IPS-15b (cell line): ENCODE measurements at regions not wholly inside any gene's neighbourhood (a gene's known extent, or its start where the extent isn't known, plus 50 kb on each side); places are given as distances from the start of the nearest gene placed in this dataset.

Source experiments
- H3K27me3 ChIP-seq: one replicate; pipeline ENCODE4 v1.6.1; 2013; ENCODE audit warnings: low read length; ENCODE audit not compliant: control insufficient read depth, insufficient read depth
- H3K36me3 ChIP-seq: one replicate; pipeline ENCODE4 v1.6.1; 2013; ENCODE audit warnings: low read length; ENCODE audit not compliant: control insufficient read depth, insufficient read depth
- H3K4me1 ChIP-seq: one replicate; pipeline ENCODE4 v1.6.1; 2013; ENCODE audit warnings: mild to moderate bottlenecking, low read length; ENCODE audit not compliant: control insufficient read depth, insufficient read depth
- H3K4me3 ChIP-seq: one replicate; pipeline ENCODE4 v1.5.1; 2013; ENCODE audit warnings: low read depth, low read length
- H3K9ac ChIP-seq: one replicate; pipeline ENCODE4 v1.6.1; 2013; ENCODE audit warnings: low read depth, mild to moderate bottlenecking, low read length
- H3K9me3 ChIP-seq: one replicate; pipeline ENCODE4 v1.6.1; 2013; ENCODE audit warnings: mild to moderate bottlenecking, low read length; ENCODE audit not compliant: control insufficient read depth, insufficient read depth

DNA sequence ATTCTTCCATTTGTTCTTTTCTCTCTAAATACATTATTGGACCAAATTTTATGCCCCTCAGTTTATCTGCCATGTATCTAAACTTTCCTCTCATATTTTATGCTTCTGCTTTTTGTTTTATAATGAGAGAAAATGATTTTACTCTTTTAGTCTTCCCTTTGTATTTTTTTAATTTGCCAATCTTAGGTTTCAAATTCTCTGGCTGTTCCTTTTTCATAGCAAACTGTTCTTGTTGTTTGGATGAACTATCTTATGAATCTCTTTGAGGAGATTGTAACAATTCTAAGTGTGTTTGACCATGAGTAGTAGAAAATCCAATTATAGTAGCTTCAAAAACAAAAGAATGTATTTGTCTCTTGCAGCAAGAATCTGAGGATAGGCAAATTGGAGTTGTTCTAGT, 290.5 kb downstream of the NDFIP2 start:
- Histone ChIP-seq H3K4me3 (no peak overlapping the region), H3K27me3 (no peaks in the 10 kb centered on the region), H3K4me1 (no peaks in the 10 kb centered on the region)

DNA sequence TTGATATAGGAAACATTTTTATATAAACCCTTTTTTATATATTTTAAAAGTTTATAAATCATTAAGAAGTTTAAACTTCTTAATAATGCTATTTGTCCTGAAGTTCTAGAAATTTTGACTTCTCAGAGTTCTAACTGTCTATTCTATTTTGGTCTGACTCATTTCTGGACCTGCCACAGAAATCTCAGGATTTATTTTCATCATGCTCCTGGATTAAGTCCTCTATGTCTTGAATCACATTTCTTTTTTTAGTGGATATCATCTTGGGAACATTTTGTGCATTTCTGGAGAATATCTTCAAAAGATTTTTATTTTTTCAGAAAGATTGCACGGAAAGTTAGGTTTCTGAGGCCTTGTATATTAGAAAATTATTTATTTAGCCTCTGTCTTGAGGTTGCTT, 289.1 kb downstream of the NDFIP2 start:
- Histone ChIP-seq H3K9ac (no peak overlapping the region), H3K4me3 (no peak overlapping the region), H3K4me1 (no peaks in the 10 kb centered on the region), H3K27me3 (no peaks in the 10 kb centered on the region), H3K9me3 (no peaks in the 10 kb centered on the region), H3K36me3 (no peaks in the 10 kb centered on the region)

More for the DNA sequence above, 290.5 kb downstream of the NDFIP2 start:
- Histone ChIP-seq H3K36me3 (no peaks in the 10 kb centered on the region), H3K9ac (no peak overlapping the region), H3K9me3 (no peaks in the 10 kb centered on the region)

DNA sequence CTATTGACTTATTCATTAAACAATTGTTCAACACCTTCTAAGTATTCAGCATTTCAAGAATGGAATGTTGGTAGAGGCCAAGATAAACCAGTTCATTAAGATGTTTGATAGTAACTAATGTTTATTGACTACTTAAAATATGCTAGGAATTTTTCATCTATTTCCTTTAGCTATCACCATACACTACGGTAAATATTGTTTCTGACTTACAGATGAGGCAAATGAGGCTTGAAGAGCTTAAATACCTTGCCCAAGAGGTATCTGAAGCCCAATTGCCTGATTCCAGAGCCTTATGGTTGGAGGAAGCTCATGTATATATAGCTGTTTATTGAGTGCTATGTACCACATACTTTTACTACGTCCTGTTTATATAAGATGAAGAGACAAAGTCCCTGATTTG, 286.2 kb downstream of the NDFIP2 start:
- Histone ChIP-seq H3K4me1 (no peaks in the 10 kb centered on the region), H3K4me3 (no peak overlapping the region), H3K9me3 (no peaks in the 10 kb centered on the region), H3K36me3 (no peaks in the 10 kb centered on the region), H3K9ac (no peak overlapping the region), H3K27me3 (no peaks in the 10 kb centered on the region)

DNA sequence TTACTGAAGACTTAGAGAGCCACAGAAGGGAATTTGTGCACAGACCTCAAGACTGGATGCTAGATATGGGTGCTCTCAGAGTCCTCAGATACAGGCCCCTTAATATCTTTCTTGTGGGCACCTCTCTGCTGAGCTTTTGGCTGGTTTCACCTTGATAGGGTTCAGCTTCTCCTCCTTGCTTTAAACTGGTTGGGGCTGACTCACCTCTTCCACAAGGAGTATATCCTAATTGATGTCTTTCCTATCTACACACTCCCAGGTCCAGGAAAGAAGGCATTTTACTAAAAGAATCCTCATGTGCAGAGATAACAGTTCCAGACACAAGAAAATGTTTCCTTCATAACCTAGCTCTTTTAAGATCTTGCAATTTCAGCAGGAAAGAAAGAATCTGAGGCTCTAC, 284.4 kb downstream of the NDFIP2 start:
- Histone ChIP-seq H3K36me3 (no peaks in the 10 kb centered on the region), H3K9ac (no peak overlapping the region), H3K4me3 (no peak overlapping the region), H3K27me3 (no peaks in the 10 kb centered on the region), H3K9me3 (no peaks in the 10 kb centered on the region), H3K4me1 (no peaks in the 10 kb centered on the region)

DNA sequence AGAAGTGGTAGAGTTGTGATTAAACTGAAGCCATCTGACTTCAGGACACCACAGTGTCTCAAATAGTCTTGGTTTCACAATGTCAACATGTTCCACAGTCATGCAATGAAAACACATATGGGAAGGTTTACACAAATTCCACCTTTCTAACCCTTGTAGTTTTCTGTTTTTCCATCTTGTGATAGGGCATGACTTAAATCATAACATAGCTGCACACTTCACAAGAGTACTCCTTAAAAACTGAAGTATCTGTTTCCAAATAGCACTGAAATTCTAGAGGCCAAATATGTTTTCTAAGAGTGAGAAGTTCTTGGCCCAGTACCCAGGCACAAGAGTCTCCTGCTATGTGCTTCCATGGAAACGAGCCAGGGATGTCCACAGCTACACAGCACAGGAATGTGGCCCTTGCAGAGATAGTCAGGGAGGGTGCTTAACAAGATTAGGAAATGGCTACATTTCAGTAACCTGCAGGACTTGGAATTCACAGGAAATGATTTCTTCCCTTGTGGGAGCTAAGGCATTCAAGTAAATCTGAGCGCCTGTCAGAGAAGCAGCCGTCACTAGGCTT, 269.1 kb downstream of the NDFIP2 start:
- H3K36me3 ChIP-seq, result no peaks in the 10 kb centered on the region
- no peaks in the 10 kb centered on the region for H3K27me3 ChIP-seq
- no peaks in the 10 kb centered on the region for H3K9me3 ChIP-seq

DNA sequence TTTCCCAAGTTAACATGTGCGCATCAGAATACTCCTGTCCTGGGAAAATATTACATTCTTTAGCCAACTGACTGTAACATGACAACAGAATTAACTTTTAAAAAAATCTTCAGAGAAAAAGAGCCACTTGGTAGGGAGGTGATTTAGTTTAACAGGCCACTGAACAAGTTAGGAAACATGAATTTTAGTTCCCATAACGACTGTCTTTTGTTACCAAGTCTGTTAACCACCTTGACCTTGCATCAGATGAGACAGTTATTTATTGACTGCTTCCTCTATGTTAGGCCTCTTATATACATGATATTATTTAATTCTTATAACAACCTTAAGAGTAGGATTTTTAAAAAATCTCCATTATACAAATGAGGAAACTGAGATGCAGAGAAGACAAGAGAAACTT, 268.6 kb downstream of the NDFIP2 start:
- no peak overlapping the region for H3K9ac ChIP-seq
- H3K4me3 ChIP-seq, result no peak overlapping the region
- no peaks in the 10 kb centered on the region for H3K27me3 ChIP-seq
- H3K9me3 ChIP-seq, result no peaks in the 10 kb centered on the region
- no peaks in the 10 kb centered on the region for H3K36me3 ChIP-seq
- no peaks in the 10 kb centered on the region for H3K4me1 ChIP-seq

More for the DNA sequence above, 269.1 kb downstream of the NDFIP2 start:
- H3K4me1 ChIP-seq, result no peaks in the 10 kb centered on the region
- no peak overlapping the region for H3K9ac ChIP-seq
- H3K4me3 ChIP-seq, result no peak overlapping the region

DNA sequence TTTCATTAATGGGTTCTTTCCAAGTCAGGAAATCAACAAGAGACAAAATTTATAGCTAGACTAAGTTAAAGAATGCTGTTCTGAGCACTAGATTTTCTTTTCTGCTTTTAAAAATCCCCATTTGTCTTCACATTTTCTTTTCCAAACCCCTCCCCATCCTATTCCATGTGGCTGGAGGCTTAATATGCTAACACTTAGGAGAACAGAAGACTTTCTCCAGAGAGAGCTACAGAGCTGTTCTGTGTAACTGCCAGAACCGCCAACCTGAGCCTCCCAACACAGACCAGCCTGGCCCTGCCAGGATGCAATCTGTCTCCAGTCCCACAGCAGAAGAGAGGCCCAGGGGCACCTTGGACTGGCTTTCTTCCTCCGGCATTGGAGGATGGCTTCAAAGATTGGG, 264.1 kb downstream of the NDFIP2 start:
- Histone ChIP-seq H3K36me3 (no peaks in the 10 kb centered on the region), H3K4me3 (no peak overlapping the region), H3K4me1 (no peaks in the 10 kb centered on the region), H3K9ac (no peak overlapping the region), H3K9me3 (no peaks in the 10 kb centered on the region), H3K27me3 (no peaks in the 10 kb centered on the region)

DNA sequence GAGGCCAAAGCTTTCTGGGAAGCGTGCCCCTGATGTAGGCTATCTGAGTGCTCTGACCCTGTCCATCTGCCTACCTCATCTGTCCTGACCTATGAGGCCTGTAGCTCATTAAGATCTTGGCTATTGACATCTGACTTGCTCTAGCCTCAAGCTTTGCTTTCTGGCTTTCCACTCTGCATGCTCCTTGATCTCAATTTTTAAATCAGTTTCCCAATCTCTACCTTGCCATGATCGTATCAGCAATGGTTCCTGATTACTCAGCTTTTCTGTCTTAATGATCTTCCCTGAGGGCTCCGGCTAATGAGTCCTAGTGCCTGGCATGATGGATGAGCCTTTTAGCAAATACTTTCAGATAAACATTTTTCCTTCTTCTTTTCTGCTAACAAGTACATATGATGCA, 262.0 kb downstream of the NDFIP2 start:
- no peaks in the 10 kb centered on the region for H3K9me3 ChIP-seq

DNA sequence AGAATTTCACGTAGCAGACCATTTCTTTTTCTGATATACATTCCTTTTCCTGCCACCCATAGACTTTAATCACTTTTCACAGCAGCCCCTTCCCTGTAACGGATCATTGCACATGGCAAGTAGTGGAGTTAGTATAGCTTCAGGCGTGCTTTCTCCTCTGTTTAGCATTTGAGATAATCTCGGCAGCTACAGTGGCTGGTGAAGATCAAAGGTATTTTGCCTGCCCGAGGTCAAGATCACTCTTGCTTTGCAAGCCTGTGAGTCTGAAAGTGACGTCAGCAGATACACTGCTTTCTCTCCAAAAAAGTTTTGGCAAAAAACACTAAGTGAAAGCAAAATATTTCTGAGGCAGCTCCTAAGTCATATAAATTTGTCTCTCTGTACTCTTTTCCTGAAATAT, 260.0 kb downstream of the NDFIP2 start:
- H3K4me3 ChIP-seq, result no peak overlapping the region
- H3K27me3 ChIP-seq, result no peaks in the 10 kb centered on the region
- H3K9me3 ChIP-seq, result no peaks in the 10 kb centered on the region
- H3K36me3 ChIP-seq, result no peaks in the 10 kb centered on the region
- H3K4me1 ChIP-seq, result no peaks in the 10 kb centered on the region
- no peak overlapping the region for H3K9ac ChIP-seq

More for the DNA sequence above, 262.0 kb downstream of the NDFIP2 start:
- no peak overlapping the region for H3K9ac ChIP-seq
- no peak overlapping the region for H3K4me3 ChIP-seq
- no peaks in the 10 kb centered on the region for H3K27me3 ChIP-seq
- no peaks in the 10 kb centered on the region for H3K36me3 ChIP-seq
- no peaks in the 10 kb centered on the region for H3K4me1 ChIP-seq

DNA sequence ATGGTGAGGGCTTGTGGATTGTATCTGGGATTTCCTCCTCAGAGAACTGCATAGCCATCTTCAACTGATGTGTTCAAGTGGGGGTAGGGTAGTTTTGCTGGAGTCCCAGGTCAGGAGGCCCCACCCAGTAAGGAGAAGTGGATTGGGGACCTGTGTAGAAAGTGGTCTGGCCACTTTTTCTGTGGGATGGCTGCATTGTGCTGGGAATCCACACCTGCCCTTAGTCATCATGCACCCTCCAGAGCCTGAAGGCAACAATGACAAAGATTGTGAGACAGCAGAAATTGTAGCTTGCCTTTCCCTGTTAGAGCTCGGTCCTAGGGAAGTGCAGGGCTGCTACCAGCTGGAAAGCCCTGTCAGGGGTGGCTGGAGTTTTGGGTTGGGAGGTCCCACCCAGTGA, 255.4 kb downstream of the NDFIP2 start:
- Histone ChIP-seq H3K4me1 (no peaks in the 10 kb centered on the region), H3K9me3 (no peaks in the 10 kb centered on the region), H3K36me3 (no peaks in the 10 kb centered on the region), H3K4me3 (no peak overlapping the region), H3K27me3 (no peaks in the 10 kb centered on the region), H3K9ac (no peak overlapping the region)

DNA sequence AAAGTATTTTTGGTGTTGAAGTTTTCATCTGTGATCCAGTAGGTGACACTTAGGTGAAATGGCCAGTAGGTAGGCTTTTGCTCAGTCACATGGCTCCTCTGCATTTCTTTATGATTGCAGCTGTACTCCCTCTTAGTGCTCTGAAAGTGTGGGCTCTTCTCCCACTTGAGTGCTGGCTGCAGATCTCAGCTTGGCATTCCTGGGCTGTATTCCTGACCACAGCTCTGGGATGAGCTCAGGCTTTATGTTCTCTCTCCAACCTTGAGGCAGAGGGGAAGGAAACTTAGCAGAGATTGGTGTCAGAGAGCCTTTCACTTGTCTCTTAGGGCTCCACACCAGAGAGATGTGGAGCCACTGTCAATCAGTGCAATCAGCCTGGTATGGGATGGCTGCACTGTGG, 254.3 kb downstream of the NDFIP2 start:
- Histone ChIP-seq H3K4me1 (no peaks in the 10 kb centered on the region), H3K9me3 (no peaks in the 10 kb centered on the region), H3K9ac (no peak overlapping the region), H3K36me3 (no peaks in the 10 kb centered on the region), H3K4me3 (no peak overlapping the region), H3K27me3 (no peaks in the 10 kb centered on the region)

DNA sequence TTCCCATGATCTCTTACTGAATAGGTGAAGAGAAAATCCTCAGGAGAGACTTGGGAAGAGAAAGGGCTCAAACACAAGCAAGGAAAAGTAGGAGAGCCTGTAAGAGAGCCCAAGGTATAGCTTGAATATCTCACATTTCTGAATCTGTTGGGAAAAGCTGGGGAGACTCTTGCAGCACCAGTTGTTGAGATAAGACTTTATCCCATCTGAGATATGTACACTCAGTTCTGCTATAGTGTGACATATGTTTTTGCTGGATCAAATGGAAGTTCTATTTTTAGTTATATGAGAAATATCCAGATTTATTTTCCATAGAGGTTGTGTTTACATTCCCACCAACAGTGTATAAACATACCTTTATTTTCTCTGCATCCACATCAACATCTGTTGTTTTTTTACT, 246.1 kb downstream of the NDFIP2 start:
- H3K36me3 ChIP-seq, result no peaks in the 10 kb centered on the region
- no peak overlapping the region for H3K4me3 ChIP-seq
- no peaks in the 10 kb centered on the region for H3K27me3 ChIP-seq
- H3K4me1 ChIP-seq, result no peaks in the 10 kb centered on the region
- H3K9me3 ChIP-seq, result no peaks in the 10 kb centered on the region
- no peak overlapping the region for H3K9ac ChIP-seq
